RWPE1 (cell line): ENCODE measurements at regions not wholly inside any gene's neighbourhood (a gene's known extent, or its start where the extent isn't known, plus 50 kb on each side); places are given as distances from the start of the nearest gene placed in this dataset.

Source experiments
- CTCF ChIA-PET: fragments of 350-600 bp; sonication (Branson Sonifier 250); formaldehyde crosslinking; extraction: SDS; loops from one replicate; lab custom pipeline; 2021; lab: Yijun Ruan, JAX
- POLR2A ChIA-PET: fragments of 400-600 bp; formaldehyde crosslinking; extraction: SDS; loops from one replicate; lab custom pipeline; 2020; ENCODE audit warnings: antibody characterized with exemption; ENCODE audit not compliant: low non-redundant PET; lab: Yijun Ruan, JAX
- DNase-seq: peaks from one replicate; pipeline ENCODE4 v3.0.0; 2012; ENCODE audit warnings: low spot score
- H3K27ac ChIP-seq: fragments of 450-650 bp; 2 replicates; pipeline ENCODE4 v1.5.1; 2017
- TF ChIP-seq, protein P1 (sequence below): fragments of 450-650 bp; conservative IDR thresholded peaks from 2 replicates; pipeline ENCODE4 v1.5.1; 2017; ENCODE audit warnings: low read depth, mild to moderate bottlenecking

- ChIA-PET POLR2A (no interaction called here), CTCF (no interaction called here)
- no peak overlapping the region for H3K27ac ChIP-seq
- DNase-seq: no peak
- TF ChIP-seq, protein P1, sequence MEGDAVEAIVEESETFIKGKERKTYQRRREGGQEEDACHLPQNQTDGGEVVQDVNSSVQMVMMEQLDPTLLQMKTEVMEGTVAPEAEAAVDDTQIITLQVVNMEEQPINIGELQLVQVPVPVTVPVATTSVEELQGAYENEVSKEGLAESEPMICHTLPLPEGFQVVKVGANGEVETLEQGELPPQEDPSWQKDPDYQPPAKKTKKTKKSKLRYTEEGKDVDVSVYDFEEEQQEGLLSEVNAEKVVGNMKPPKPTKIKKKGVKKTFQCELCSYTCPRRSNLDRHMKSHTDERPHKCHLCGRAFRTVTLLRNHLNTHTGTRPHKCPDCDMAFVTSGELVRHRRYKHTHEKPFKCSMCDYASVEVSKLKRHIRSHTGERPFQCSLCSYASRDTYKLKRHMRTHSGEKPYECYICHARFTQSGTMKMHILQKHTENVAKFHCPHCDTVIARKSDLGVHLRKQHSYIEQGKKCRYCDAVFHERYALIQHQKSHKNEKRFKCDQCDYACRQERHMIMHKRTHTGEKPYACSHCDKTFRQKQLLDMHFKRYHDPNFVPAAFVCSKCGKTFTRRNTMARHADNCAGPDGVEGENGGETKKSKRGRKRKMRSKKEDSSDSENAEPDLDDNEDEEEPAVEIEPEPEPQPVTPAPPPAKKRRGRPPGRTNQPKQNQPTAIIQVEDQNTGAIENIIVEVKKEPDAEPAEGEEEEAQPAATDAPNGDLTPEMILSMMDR: no peak
Measured at GRCh38 chr4:163958751-163959150, 464.3 kb downstream of the TMA16 start.

DNA sequence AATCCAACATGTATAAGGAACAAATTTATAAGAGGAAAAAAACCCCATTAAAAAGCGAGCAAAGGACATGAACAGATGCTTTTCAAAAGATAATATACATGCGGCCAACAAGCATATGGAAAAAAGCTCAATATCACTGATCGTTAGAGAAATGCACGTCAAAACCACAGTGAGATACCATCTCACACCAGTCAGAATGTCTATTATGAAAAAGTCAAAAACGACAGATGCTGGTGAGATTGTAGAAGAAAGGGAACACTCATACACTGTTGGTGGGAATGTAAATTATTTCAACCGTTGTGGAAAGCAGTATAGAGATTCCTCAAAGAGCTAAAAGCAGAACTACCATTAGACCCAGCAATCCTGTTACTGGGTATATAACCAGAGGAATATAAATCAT lies 465.4 kb downstream of the TMA16 start:
- no peak for DNase-seq
- ChIA-PET CTCF (no interaction called here), POLR2A (no interaction called here)
- H3K27ac ChIP-seq: no peak overlapping the region
- TF ChIP-seq, protein P1: no peak

- POLR2A ChIA-PET: no interaction called here
- TF ChIP-seq, protein P1: no peak
- no peak overlapping the region for H3K27ac ChIP-seq
- no peak for DNase-seq
- CTCF ChIA-PET: no interaction called here
Measured at GRCh38 chr4:163966612-163967011, 472.1 kb downstream of the TMA16 start.

- TF ChIP-seq, protein P1: no peak
- POLR2A ChIA-PET: no interaction called here
- DNase-seq: no peak
Measured at GRCh38 chr4:163967263-163967662, 472.8 kb downstream of the TMA16 start.

GRCh38 chr4:163967710-163968109 lies 473.2 kb downstream of the TMA16 start:
- CTCF ChIA-PET: no interaction called here
- no peak overlapping the region for H3K27ac ChIP-seq
- POLR2A ChIA-PET: no interaction called here
- DNase-seq: no peak
- TF ChIP-seq, protein P1: no peak

More at GRCh38 chr4:163967263-163967662, 472.8 kb downstream of the TMA16 start:
- CTCF ChIA-PET: no interaction called here
- H3K27ac ChIP-seq: no peak overlapping the region

GRCh38 chr4:163969291-163969690 lies 474.8 kb downstream of the TMA16 start:
- ChIA-PET CTCF (interaction anchor here (0.6 kb wide), 2 partner anchors 351 to 404 kb away, joined by 3 read pairs; no protein-coding TSS in a partner anchor), POLR2A (no interaction called here)
- DNase-seq: no peak
- H3K27ac ChIP-seq: no peak overlapping the region
- TF ChIP-seq, protein P1: no peak
